ENCODE measurements at regions not wholly inside any gene's neighbourhood (a gene's known extent, or its start where the extent isn't known, plus 50 kb on each side); places are given as distances from the start of the nearest gene placed in this dataset.

DNA sequence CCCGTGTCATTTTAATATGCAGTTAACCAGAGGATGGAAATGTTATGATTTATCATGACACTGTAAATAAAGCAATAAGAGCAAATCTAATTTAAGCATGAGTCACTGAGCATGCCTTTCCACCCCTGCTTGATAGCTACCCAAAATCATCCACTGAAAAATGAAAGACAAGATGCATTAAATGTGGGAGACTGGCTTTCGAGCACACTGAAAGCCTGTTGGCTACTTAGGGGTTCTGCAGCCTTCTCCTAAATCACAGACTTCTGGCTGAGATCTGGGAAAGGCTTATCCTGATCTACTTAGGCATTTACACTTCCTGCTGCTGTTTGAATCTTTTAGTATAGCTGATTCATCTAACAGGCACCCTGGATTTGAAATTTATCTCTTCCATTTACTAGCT lies 778.3 kb upstream of the CDH7 start:
- 0 out of 2 replicates have a peak, but pooled peaks have one; percentile 5 for TF ChIP-seq ZNF565 (CRISPR knock-in tag; conservative IDR thresholded peaks at IDR 0.05; ENCODE audit: low read depth)
- TF ChIP-seq CSDC2 (CRISPR knock-in tag; IDR thresholded peaks at IDR 0.05) = peak; percentile 33; the same call in 1 of the 2 replicates
- TF ChIP-seq ARNTL (CRISPR knock-in tag; IDR thresholded peaks at IDR 0.05; ENCODE audit: borderline replicate concordance, low read depth) = no peak
- peak; percentile 99 for TF ChIP-seq ISL1 (CRISPR knock-in tag; IDR thresholded peaks at IDR 0.05)
- TF ChIP-seq PPARA (CRISPR knock-in tag; IDR thresholded peaks at IDR 0.05; ENCODE audit: borderline replicate concordance) = no peak
- TF ChIP-seq ZC3H10 (CRISPR knock-in tag; IDR thresholded peaks at IDR 0.05) = peak; percentile 38; the same call in 1 of the 2 replicates
- peak; percentile 72 for TF ChIP-seq ZFP3 (CRISPR knock-in tag; IDR thresholded peaks at IDR 0.05)
- no peak for TF ChIP-seq BACH2 (CRISPR knock-in tag; IDR thresholded peaks at IDR 0.05; ENCODE audit: borderline replicate concordance)
- TF ChIP-seq CREB5 (CRISPR knock-in tag; IDR thresholded peaks at IDR 0.05; ENCODE audit: low read depth) = peak; percentile 93
- TF ChIP-seq PATZ1 (CRISPR knock-in tag; IDR thresholded peaks at IDR 0.05; ENCODE audit: borderline replicate concordance) = peak; percentile 95
- no peak for TF ChIP-seq POU6F1 (CRISPR knock-in tag; IDR thresholded peaks at IDR 0.05; ENCODE audit: borderline replicate concordance, low read depth)
- TF ChIP-seq, protein P1, sequence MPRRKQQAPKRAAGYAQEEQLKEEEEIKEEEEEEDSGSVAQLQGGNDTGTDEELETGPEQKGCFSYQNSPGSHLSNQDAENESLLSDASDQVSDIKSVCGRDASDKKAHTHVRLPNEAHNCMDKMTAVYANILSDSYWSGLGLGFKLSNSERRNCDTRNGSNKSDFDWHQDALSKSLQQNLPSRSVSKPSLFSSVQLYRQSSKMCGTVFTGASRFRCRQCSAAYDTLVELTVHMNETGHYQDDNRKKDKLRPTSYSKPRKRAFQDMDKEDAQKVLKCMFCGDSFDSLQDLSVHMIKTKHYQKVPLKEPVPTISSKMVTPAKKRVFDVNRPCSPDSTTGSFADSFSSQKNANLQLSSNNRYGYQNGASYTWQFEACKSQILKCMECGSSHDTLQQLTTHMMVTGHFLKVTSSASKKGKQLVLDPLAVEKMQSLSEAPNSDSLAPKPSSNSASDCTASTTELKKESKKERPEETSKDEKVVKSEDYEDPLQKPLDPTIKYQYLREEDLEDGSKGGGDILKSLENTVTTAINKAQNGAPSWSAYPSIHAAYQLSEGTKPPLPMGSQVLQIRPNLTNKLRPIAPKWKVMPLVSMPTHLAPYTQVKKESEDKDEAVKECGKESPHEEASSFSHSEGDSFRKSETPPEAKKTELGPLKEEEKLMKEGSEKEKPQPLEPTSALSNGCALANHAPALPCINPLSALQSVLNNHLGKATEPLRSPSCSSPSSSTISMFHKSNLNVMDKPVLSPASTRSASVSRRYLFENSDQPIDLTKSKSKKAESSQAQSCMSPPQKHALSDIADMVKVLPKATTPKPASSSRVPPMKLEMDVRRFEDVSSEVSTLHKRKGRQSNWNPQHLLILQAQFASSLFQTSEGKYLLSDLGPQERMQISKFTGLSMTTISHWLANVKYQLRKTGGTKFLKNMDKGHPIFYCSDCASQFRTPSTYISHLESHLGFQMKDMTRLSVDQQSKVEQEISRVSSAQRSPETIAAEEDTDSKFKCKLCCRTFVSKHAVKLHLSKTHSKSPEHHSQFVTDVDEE (CRISPR knock-in tag; IDR thresholded peaks at IDR 0.05) = no peak; the same call in none of the 2 replicates
- no peak for TF ChIP-seq ZNF70 (CRISPR knock-in tag; IDR thresholded peaks at IDR 0.05)
- TF ChIP-seq SNAI2 (CRISPR knock-in tag; IDR thresholded peaks at IDR 0.05) = 0 out of 2 replicates have a peak, but pooled peaks have one; percentile 52
- TF ChIP-seq TCF4 (CRISPR knock-in tag; IDR thresholded peaks at IDR 0.05; ENCODE audit: borderline replicate concordance) = peak; percentile 85
- TF ChIP-seq TOX (CRISPR knock-in tag; IDR thresholded peaks at IDR 0.05; ENCODE audit: borderline replicate concordance) = no peak
- TF ChIP-seq RARB (CRISPR knock-in tag; IDR thresholded peaks at IDR 0.05) = no peak
- peak; percentile 67 for TF ChIP-seq ESRRG (CRISPR knock-in tag; IDR thresholded peaks at IDR 0.05)
- TF ChIP-seq ZNF8 (CRISPR knock-in tag; IDR thresholded peaks at IDR 0.05) = no peak
- no peak for TF ChIP-seq OSR1 (CRISPR knock-in tag; IDR thresholded peaks at IDR 0.05)
- TF ChIP-seq GLIS3 (CRISPR knock-in tag; IDR thresholded peaks at IDR 0.05) = peak; percentile 93
- peak; percentile 86 for TF ChIP-seq CSRNP3 (CRISPR knock-in tag; IDR thresholded peaks at IDR 0.05)
- TF ChIP-seq ZFP30 (CRISPR knock-in tag; IDR thresholded peaks at IDR 0.05) = no peak
- peak; percentile 98 for ATAC-seq

- peak; percentile 93 for ATAC-seq
- TF ChIP-seq ESRRG (CRISPR knock-in tag; IDR thresholded peaks at IDR 0.05) (no peak), CSDC2 (CRISPR knock-in tag; IDR thresholded peaks at IDR 0.05) (no peak), CREB5 (CRISPR knock-in tag; IDR thresholded peaks at IDR 0.05; ENCODE audit: low read depth) (peak; percentile 69; the same call in 1 of the 2 replicates), ISL1 (CRISPR knock-in tag; IDR thresholded peaks at IDR 0.05) (peak; percentile 100), TCF4 (CRISPR knock-in tag; IDR thresholded peaks at IDR 0.05; ENCODE audit: borderline replicate concordance) (peak; percentile 44; the same call in 1 of the 2 replicates), GLIS3 (CRISPR knock-in tag; IDR thresholded peaks at IDR 0.05) (peak; percentile 57; the same call in 1 of the 2 replicates), ZFP3 (CRISPR knock-in tag; IDR thresholded peaks at IDR 0.05) (0 out of 2 replicates have a peak, but pooled peaks have one; percentile 50), PATZ1 (CRISPR knock-in tag; IDR thresholded peaks at IDR 0.05; ENCODE audit: borderline replicate concordance) (0 out of 2 replicates have a peak, but pooled peaks have one; percentile 43)
- TF ChIP-seq, protein P1 (CRISPR knock-in tag; IDR thresholded peaks at IDR 0.05) = peak; percentile 84
Observed at GRCh38 chr18:64966667-64967066, 784.1 kb upstream of the CDH7 start.
